IMR-90 (cell line): ENCODE measurements at regions not wholly inside any gene's neighbourhood (a gene's known extent, or its start where the extent isn't known, plus 50 kb on each side); places are given as distances from the start of the nearest gene placed in this dataset.

Experiments
- ATAC-seq: fragments of 200-7000 bp; cut with Tn5 transposase; 2 replicates; pipeline ENCODE4 v1.9.1; 2020; ENCODE audit warnings: low read depth, mild to moderate bottlenecking, moderate library complexity
- BruUV-seq: library from RNA; stranded (reverse); fragments of 400-500 nt; replicated peaks from 2 replicates; lab custom pipeline; 2021; lab: Mats Ljungman, UMichigan
- CTCF ChIA-PET: fragments of 300-600 bp; formaldehyde crosslinking; extraction: SDS; loops from one replicate; lab custom pipeline; 2021; ENCODE audit warnings: antibody characterized with exemption; lab: Yijun Ruan, JAX
- POLR2A ChIA-PET: fragments of 300-600 bp; sonication (Branson Sonifier 250); formaldehyde crosslinking; loops from one replicate; lab custom pipeline; 2022; ENCODE audit warnings: antibody characterized with exemption; ENCODE audit not compliant: unreplicated experiment; lab: Charles Lee
- DNase-seq: peaks from one replicate; pipeline ENCODE4 v3.0.0; 2013
- H2AFZ ChIP-seq: replicated peaks from 2 replicates; pipeline ENCODE3; 2013; ENCODE audit warnings: low read length, mild to moderate bottlenecking; ENCODE audit not compliant: poor library complexity
- H2AK5ac ChIP-seq: 2 replicates; pipeline ENCODE4 v1.6.1; 2013; ENCODE audit warnings: low read depth, low read length, inconsistent platforms
- H2AK9ac ChIP-seq: replicated peaks from 2 replicates; pipeline ENCODE3; 2013; ENCODE audit warnings: mild to moderate bottlenecking, low read depth, low read length, moderate library complexity; ENCODE audit not compliant: poor library complexity
- H2BK120ac ChIP-seq: 2 replicates; pipeline ENCODE4 v1.6.1; 2013; ENCODE audit warnings: low read depth, low read length, inconsistent platforms
- H2BK15ac ChIP-seq: 3 replicates; pipeline ENCODE4 v1.6.1; 2013; ENCODE audit warnings: low read depth, low read length, inconsistent platforms
- H2BK20ac ChIP-seq: 2 replicates; pipeline ENCODE4 v1.6.1; 2013; ENCODE audit warnings: low read depth, mild to moderate bottlenecking, inconsistent platforms, low read length, moderate library complexity
- H2BK5ac ChIP-seq: 2 replicates; pipeline ENCODE4 v1.6.1; 2013; ENCODE audit warnings: mild to moderate bottlenecking, low read depth, low read length, inconsistent platforms; ENCODE audit not compliant: poor library complexity, severe bottlenecking
- H3K14ac ChIP-seq: replicated peaks from 2 replicates; pipeline ENCODE4 v1.6.1; 2013; ENCODE audit warnings: low read depth, low read length, inconsistent platforms
- H3K18ac ChIP-seq: 2 replicates; pipeline ENCODE4 v1.6.1; 2013; ENCODE audit warnings: low read depth, low read length, control low read depth
- H3K23ac ChIP-seq: 2 replicates; pipeline ENCODE4 v1.6.1; 2013; ENCODE audit warnings: low read depth, low read length, inconsistent platforms
- H3K27ac ChIP-seq: 2 replicates; pipeline ENCODE4 v1.5.1; 2013; ENCODE audit warnings: mild to moderate bottlenecking, control low read depth, low read length; ENCODE audit not compliant: insufficient read depth
- H3K27me3 ChIP-seq: 2 replicates; pipeline ENCODE4 v1.6.1; 2013; ENCODE audit warnings: low read length; ENCODE audit not compliant: control insufficient read depth, insufficient read depth
- H3K36me3 ChIP-seq: 2 replicates; pipeline ENCODE4 v1.6.1; 2013; ENCODE audit warnings: low read length, mixed read lengths; ENCODE audit not compliant: control insufficient read depth, insufficient read depth
- H3K4ac ChIP-seq: 2 replicates; pipeline ENCODE4 v1.6.1; 2013; ENCODE audit warnings: low read depth, low read length, inconsistent platforms
- H3K4me1 ChIP-seq: 2 replicates; pipeline ENCODE4 v1.6.1; 2013; ENCODE audit warnings: low read length, mixed read lengths; ENCODE audit not compliant: control insufficient read depth, insufficient read depth
- H3K4me2 ChIP-seq: 2 replicates; pipeline ENCODE4 v1.6.1; 2013; ENCODE audit warnings: low read depth, mild to moderate bottlenecking, control low read depth, low read length, moderate library complexity
- H3K4me3 ChIP-seq: 2 replicates; pipeline ENCODE4 v1.5.1; 2013; ENCODE audit warnings: low read depth, mild to moderate bottlenecking, control low read depth, low read length, moderate library complexity; ENCODE audit not compliant: insufficient read depth
- H3K56ac ChIP-seq: 2 replicates; pipeline ENCODE4 v1.6.1; 2013; ENCODE audit warnings: low read length, inconsistent platforms; ENCODE audit not compliant: insufficient read depth; ENCODE audit errors: extremely low read depth
- H3K79me1 ChIP-seq, 2 experiments: 2 replicates each; pipeline ENCODE4 v1.6.1; 2013; ENCODE audit warnings: low read length in 2 of 2, inconsistent platforms in 1 of 2, low read depth in 1 of 2
- H3K9ac ChIP-seq: 2 replicates; pipeline ENCODE4 v1.6.1; 2013; ENCODE audit warnings: low read depth, low read length, control low read depth
- H3K9me1 ChIP-seq: 2 replicates; pipeline ENCODE4 v1.6.1; 2013; ENCODE audit warnings: low read length, inconsistent platforms; ENCODE audit not compliant: insufficient read depth
- H3K9me3 ChIP-seq: 2 replicates; pipeline ENCODE4 v1.6.1; 2013; ENCODE audit warnings: low read length; ENCODE audit not compliant: control insufficient read depth, insufficient read depth
- H4K20me1 ChIP-seq: 2 replicates; pipeline ENCODE4 v1.6.1; 2013; ENCODE audit warnings: low read length, inconsistent platforms; ENCODE audit not compliant: insufficient read depth
- H4K5ac ChIP-seq: 2 replicates; pipeline ENCODE4 v1.6.1; 2013; ENCODE audit warnings: mild to moderate bottlenecking, low read depth, low read length, control low read depth
- H4K8ac ChIP-seq, 2 experiments: 2 replicates each; pipeline ENCODE4 v1.6.1; 2013; ENCODE audit warnings: low read depth in 2 of 2, low read length in 2 of 2, control low read depth in 1 of 2, inconsistent platforms in 1 of 2
- H4K91ac ChIP-seq: 2 replicates; pipeline ENCODE4 v1.6.1; 2013; ENCODE audit warnings: low read depth, low read length, inconsistent platforms; ENCODE audit not compliant: insufficient read depth
- BHLHE40 ChIP-seq: fragments of 150-350 bp; IDR thresholded peaks from 2 replicates; pipeline ENCODE4 v1.6.1; 2016; ENCODE audit warnings: mild to moderate bottlenecking, low read depth, low read length
- CEBPB ChIP-seq: IDR thresholded peaks from 2 replicates; pipeline ENCODE4 v1.6.1; 2012; ENCODE audit warnings: low read depth, low read length, improper control_type of control experiment
- CHD1 ChIP-seq: IDR thresholded peaks from 2 replicates; pipeline ENCODE4 v1.6.1; 2012; ENCODE audit warnings: low read depth, low read length, improper control_type of control experiment
- ELK1 ChIP-seq: fragments of 150-350 bp; IDR thresholded peaks from 2 replicates; pipeline ENCODE4 v1.6.1; 2016; ENCODE audit warnings: low read depth, mild to moderate bottlenecking, low read length, moderate library complexity, borderline replicate concordance
- FOS ChIP-seq: fragments of 150-350 bp; IDR thresholded peaks from 2 replicates; pipeline ENCODE4 v1.6.1; 2016; ENCODE audit warnings: low read depth, low read length
- MAFK ChIP-seq: IDR thresholded peaks from 2 replicates; pipeline ENCODE4 v1.6.1; 2012; ENCODE audit warnings: low read depth, low read length, improper control_type of control experiment
- MAZ ChIP-seq: IDR thresholded peaks from 2 replicates; pipeline ENCODE4 v1.6.1; 2012; ENCODE audit warnings: low read depth, mild to moderate bottlenecking, low read length, improper control_type of control experiment, moderate library complexity, borderline replicate concordance
- MXI1 ChIP-seq: IDR thresholded peaks from 2 replicates; pipeline ENCODE4 v1.6.1; 2012; ENCODE audit warnings: low read depth, mild to moderate bottlenecking, low read length, moderate library complexity, borderline replicate concordance
- NFE2L2 ChIP-seq: fragments of 150-350 bp; IDR thresholded peaks from 2 replicates; pipeline ENCODE4 v1.6.1; 2016; ENCODE audit warnings: low read depth, mild to moderate bottlenecking, low read length
- POLR2A ChIP-seq: IDR thresholded peaks from 2 replicates; pipeline ENCODE4 v1.6.1; 2012; ENCODE audit warnings: mild to moderate bottlenecking, low read depth, low read length
- RAD21 ChIP-seq: IDR thresholded peaks from 2 replicates; pipeline ENCODE4 v1.6.1; 2012; ENCODE audit warnings: low read length, improper control_type of control experiment
- RCOR1 ChIP-seq: IDR thresholded peaks from 2 replicates; pipeline ENCODE4 v1.6.1; 2012; ENCODE audit warnings: mild to moderate bottlenecking, low read length, improper control_type of control experiment; ENCODE audit not compliant: insufficient replicate concordance
- RFX5 ChIP-seq: IDR thresholded peaks from 2 replicates; pipeline ENCODE4 v1.8.0; 2012; ENCODE audit warnings: low read depth, mild to moderate bottlenecking, low read length, moderate library complexity
- SMC3 ChIP-seq: fragments of 150-350 bp; IDR thresholded peaks from 2 replicates; pipeline ENCODE4 v1.6.1; 2016; ENCODE audit warnings: low read depth, mild to moderate bottlenecking, antibody characterized with exemption, low read length, moderate library complexity
- WGBS, 2 experiments: methylation state at CpG; one replicate each; pipeline versions ENCODE4 v1.1.5 to v1.1.7; 2013; ENCODE audit warnings: missing lambda C conversion rate in 2 of 2; ENCODE audit not compliant: insufficient read length in 1 of 2; ENCODE audit errors: extremely low coverage in 2 of 2; 5-methylcytosine and 5-hydroxymethylcytosine counted together
- dilution Hi-C: fragments of 300-500 bp; cut with HindIII; formaldehyde crosslinking; loops from one replicate; pipeline ENCODE4 v1.14.3; 2018; ENCODE audit warnings: low sequenced_read_pairs; ENCODE audit not compliant: unreplicated experiment
- in situ Hi-C: fragments of 300-500 bp; cut with MboI; formaldehyde crosslinking; loops from 3 replicates; pipeline ENCODE4 v1.14.3; 2019; ENCODE audit warnings: low sequenced_read_pairs, inconsistent platforms, mixed read lengths
- intact Hi-C: fragments of 100-400 bp; cut with micrococcal nuclease; formaldehyde crosslinking; loops from 2 replicates; pipeline ENCODE4 v1.10.0; 2022
- TF ChIP-seq, protein P1 (sequence below): conservative IDR thresholded peaks from 2 replicates; pipeline ENCODE4 v1.5.1; 2012; ENCODE audit warnings: mild to moderate bottlenecking, low read depth, low read length, improper control_type of control experiment
- TF ChIP-seq, protein P2 (sequence below): fragments of 150-350 bp; IDR thresholded peaks from 2 replicates; pipeline ENCODE4 v1.6.1; 2017; ENCODE audit warnings: mild to moderate bottlenecking, antibody characterized with exemption, low read length, low read depth

DNA sequence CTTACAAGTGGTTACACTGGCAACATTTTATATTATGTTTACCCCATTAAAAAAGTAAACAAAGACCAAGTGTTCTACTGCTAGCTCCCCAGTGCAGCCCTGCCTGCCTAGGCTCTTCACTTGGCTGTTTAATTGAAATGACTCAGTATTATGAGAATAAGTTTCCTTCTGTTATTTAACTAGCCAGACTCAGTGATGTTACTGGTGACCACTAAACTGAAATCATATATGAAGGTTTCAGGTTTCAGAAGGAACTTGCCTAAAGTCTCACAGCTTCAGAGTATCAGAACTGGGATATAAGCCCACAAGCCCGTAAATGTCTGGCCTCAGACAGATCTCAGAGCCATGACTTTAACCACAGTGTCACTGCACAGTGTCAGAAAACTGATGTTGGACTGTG lies 66.8 kb upstream of the EXOC4 start:
- no peak overlapping the region for H3K4ac ChIP-seq
- no peak overlapping the region for H3K56ac ChIP-seq
- H3K23ac ChIP-seq: no peak overlapping the region
- H2BK15ac ChIP-seq: no peak overlapping the region
- H2AK5ac ChIP-seq: no peak overlapping the region
- no peak overlapping the region for H3K14ac ChIP-seq
- H3K36me3 ChIP-seq: no peaks in the 10 kb centered on the region
- no peak overlapping the region for H3K4me3 ChIP-seq
- ChIA-PET CTCF (no interaction called here), POLR2A (no interaction called here)
- DNase-seq: no peak
- no peak overlapping the region for H2BK5ac ChIP-seq
- no peak overlapping the region for H2AK9ac ChIP-seq
- H3K4me2 ChIP-seq: no peak overlapping the region
- ATAC-seq: no peak
- H2AFZ ChIP-seq: no peak overlapping the region
- in situ Hi-C loops (no loop called here), intact Hi-C loops (no loop called here), dilution Hi-C loops (no loop called here)
- H4K8ac ChIP-seq: no peak overlapping the region
- no peaks in the 10 kb centered on the region for H3K9me3 ChIP-seq
- H3K79me1 ChIP-seq: no peaks in the 10 kb centered on the region
- TF ChIP-seq, protein P1, sequence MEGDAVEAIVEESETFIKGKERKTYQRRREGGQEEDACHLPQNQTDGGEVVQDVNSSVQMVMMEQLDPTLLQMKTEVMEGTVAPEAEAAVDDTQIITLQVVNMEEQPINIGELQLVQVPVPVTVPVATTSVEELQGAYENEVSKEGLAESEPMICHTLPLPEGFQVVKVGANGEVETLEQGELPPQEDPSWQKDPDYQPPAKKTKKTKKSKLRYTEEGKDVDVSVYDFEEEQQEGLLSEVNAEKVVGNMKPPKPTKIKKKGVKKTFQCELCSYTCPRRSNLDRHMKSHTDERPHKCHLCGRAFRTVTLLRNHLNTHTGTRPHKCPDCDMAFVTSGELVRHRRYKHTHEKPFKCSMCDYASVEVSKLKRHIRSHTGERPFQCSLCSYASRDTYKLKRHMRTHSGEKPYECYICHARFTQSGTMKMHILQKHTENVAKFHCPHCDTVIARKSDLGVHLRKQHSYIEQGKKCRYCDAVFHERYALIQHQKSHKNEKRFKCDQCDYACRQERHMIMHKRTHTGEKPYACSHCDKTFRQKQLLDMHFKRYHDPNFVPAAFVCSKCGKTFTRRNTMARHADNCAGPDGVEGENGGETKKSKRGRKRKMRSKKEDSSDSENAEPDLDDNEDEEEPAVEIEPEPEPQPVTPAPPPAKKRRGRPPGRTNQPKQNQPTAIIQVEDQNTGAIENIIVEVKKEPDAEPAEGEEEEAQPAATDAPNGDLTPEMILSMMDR: no peak
- no peak for TF ChIP-seq RFX5
- no peak for TF ChIP-seq CHD1
- TF ChIP-seq FOS: no peak
- no peak for TF ChIP-seq POLR2A
- no peak for TF ChIP-seq ELK1
- TF ChIP-seq NFE2L2: no peak
- TF ChIP-seq MAFK: no peak
- TF ChIP-seq MXI1: no peak
- TF ChIP-seq RCOR1: no peak
- TF ChIP-seq RAD21: no peak
- TF ChIP-seq, protein P2, sequence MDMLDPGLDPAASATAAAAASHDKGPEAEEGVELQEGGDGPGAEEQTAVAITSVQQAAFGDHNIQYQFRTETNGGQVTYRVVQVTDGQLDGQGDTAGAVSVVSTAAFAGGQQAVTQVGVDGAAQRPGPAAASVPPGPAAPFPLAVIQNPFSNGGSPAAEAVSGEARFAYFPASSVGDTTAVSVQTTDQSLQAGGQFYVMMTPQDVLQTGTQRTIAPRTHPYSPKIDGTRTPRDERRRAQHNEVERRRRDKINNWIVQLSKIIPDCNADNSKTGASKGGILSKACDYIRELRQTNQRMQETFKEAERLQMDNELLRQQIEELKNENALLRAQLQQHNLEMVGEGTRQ: no peak
- no peak for TF ChIP-seq CEBPB
- no peak for TF ChIP-seq MAZ
- TF ChIP-seq BHLHE40: no peak
- no peak for TF ChIP-seq SMC3
- H2BK20ac ChIP-seq: no peak overlapping the region
- H3K27me3 ChIP-seq: peaks cover 2% of the 10 kb centered on the region; the same call in 1 of the 2 replicates
- WGBS, 2 experiments: no CpG with 5 or more reads among the region's 1 CpG
- no peak overlapping the region for H4K91ac ChIP-seq
- no peak overlapping the region for H2BK120ac ChIP-seq
- no TSS peak for BruUV-seq
- H4K20me1 ChIP-seq: no peaks in the 10 kb centered on the region
- no peak overlapping the region for H3K9ac ChIP-seq
- H3K27ac ChIP-seq: no peak overlapping the region
- H4K5ac ChIP-seq: no peak overlapping the region
- H3K9me1 ChIP-seq: no peaks in the 10 kb centered on the region
- H3K18ac ChIP-seq: no peak overlapping the region
- no peaks in the 10 kb centered on the region for H3K4me1 ChIP-seq
